ENCODE measurements at regions not wholly inside any gene's neighbourhood (a gene's known extent, or its start where the extent isn't known, plus 50 kb on each side); places are given as distances from the start of the nearest gene placed in this dataset.
A peak's percentile ranks its signal among the peaks of the same experiment; 100 is the strongest.

GRCh38 chr1:199204231-199204630 lies 565.4 kb downstream of the PTPRC start:
- Histone ChIP-seq H4K20me1 (ENCODE audit: low read depth) (no peaks in the 10 kb centered on the region), H3K27me3 (no peaks in the 10 kb centered on the region)

DNA sequence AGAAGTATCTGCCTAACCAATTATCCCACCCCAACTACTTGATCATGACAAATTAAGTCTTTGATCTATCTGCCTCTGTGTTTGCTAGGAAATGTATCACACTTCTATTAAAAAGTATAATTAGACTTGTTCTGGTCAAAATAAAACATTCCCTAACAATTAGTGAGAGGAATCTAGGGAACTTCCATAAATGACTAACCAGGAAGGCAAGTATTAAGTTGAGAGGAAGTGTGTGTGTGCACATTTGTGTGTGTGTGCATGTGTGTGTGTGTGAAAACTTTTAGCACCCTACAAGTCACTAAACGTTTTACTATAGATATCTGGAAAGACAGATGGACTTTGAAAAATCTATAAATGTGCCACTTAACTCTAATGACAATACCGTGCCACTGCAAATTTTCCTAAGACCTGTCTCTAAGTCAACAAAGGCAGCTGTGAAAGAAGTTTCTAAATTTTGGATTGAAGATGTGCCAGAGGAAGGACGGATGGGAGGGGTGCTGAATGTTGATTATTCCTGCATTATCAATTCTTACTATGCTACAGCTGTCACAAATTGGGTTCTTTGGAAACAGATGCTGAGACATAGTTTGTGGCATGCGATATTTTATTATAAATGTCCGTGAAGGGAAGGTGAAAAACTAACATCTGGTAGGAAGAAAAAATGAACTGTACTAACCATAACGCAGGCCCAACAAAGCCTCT lies 567.1 kb downstream of the PTPRC start:
- H3K9me3 ChIP-seq (ENCODE audit: low read depth) = no peaks in the 10 kb centered on the region
- H3K4me3 ChIP-seq = no peak overlapping the region
- no peak overlapping the region for H3K27ac ChIP-seq
- TF ChIP-seq EZH2phosphoT487 (IDR thresholded peaks at IDR 0.05) (no peak), EZH2 (IDR thresholded peaks at IDR 0.05) (no peak)
- H3K36me3 ChIP-seq = no peaks in the 10 kb centered on the region
- no peaks in the 10 kb centered on the region for H3K4me1 Mint-ChIP-seq
- H3K4me2 ChIP-seq = no peak overlapping the region
- no peak overlapping the region for H3K4me3 Mint-ChIP-seq
- no peak overlapping the region for H3K9ac ChIP-seq
- H3K4me1 ChIP-seq = no peaks in the 10 kb centered on the region
- DNase-seq (ENCODE audit: low spot score) = no peak
- H3K9me3 Mint-ChIP-seq = no peaks in the 10 kb centered on the region
- H2AFZ ChIP-seq (replicated peaks) = no peak overlapping the region
- no peaks in the 10 kb centered on the region for H3K79me2 ChIP-seq (ENCODE audit: low read depth)
- H3K27me3 ChIP-seq = no peaks in the 10 kb centered on the region
- H3F3A ChIP-seq (ENCODE audit: low read depth) = no peaks in the 10 kb centered on the region
- no peak overlapping the region for H3K27ac Mint-ChIP-seq
- no peaks in the 10 kb centered on the region for H3K27me3 Mint-ChIP-seq (ENCODE audit: insufficient read depth, low read depth)
- H3K36me3 Mint-ChIP-seq = no peaks in the 10 kb centered on the region
- no peaks in the 10 kb centered on the region for H4K20me1 ChIP-seq (ENCODE audit: low read depth)

More at GRCh38 chr1:199204231-199204630, 565.4 kb downstream of the PTPRC start:
- TF ChIP-seq, protein P1, sequence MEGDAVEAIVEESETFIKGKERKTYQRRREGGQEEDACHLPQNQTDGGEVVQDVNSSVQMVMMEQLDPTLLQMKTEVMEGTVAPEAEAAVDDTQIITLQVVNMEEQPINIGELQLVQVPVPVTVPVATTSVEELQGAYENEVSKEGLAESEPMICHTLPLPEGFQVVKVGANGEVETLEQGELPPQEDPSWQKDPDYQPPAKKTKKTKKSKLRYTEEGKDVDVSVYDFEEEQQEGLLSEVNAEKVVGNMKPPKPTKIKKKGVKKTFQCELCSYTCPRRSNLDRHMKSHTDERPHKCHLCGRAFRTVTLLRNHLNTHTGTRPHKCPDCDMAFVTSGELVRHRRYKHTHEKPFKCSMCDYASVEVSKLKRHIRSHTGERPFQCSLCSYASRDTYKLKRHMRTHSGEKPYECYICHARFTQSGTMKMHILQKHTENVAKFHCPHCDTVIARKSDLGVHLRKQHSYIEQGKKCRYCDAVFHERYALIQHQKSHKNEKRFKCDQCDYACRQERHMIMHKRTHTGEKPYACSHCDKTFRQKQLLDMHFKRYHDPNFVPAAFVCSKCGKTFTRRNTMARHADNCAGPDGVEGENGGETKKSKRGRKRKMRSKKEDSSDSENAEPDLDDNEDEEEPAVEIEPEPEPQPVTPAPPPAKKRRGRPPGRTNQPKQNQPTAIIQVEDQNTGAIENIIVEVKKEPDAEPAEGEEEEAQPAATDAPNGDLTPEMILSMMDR (IDR thresholded peaks at IDR 0.05) = no peak
- no peak for TF ChIP-seq EZH2phosphoT487 (IDR thresholded peaks at IDR 0.05)
- H3K36me3 ChIP-seq = no peaks in the 10 kb centered on the region
- Mint-ChIP-seq H3K27me3 (ENCODE audit: insufficient read depth, low read depth) (no peaks in the 10 kb centered on the region), H3K27ac (no peak overlapping the region), H3K4me1 (no peaks in the 10 kb centered on the region), H3K4me3 (no peak overlapping the region), H3K9me3 (no peaks in the 10 kb centered on the region), H3K36me3 (no peaks in the 10 kb centered on the region)
- no peak overlapping the region for H3K4me2 ChIP-seq
- H2AFZ ChIP-seq (replicated peaks) = no peak overlapping the region
- no peaks in the 10 kb centered on the region for H3F3A ChIP-seq (ENCODE audit: low read depth)
- H3K27ac ChIP-seq = no peak overlapping the region
- H3K9me3 ChIP-seq (ENCODE audit: low read depth) = no peaks in the 10 kb centered on the region
- no peaks in the 10 kb centered on the region for H3K79me2 ChIP-seq (ENCODE audit: low read depth)
- H3K4me1 ChIP-seq = no peaks in the 10 kb centered on the region
- H3K9ac ChIP-seq = no peak overlapping the region
- H3K4me3 ChIP-seq = no peak overlapping the region
- no peak for DNase-seq (ENCODE audit: low spot score)

DNA sequence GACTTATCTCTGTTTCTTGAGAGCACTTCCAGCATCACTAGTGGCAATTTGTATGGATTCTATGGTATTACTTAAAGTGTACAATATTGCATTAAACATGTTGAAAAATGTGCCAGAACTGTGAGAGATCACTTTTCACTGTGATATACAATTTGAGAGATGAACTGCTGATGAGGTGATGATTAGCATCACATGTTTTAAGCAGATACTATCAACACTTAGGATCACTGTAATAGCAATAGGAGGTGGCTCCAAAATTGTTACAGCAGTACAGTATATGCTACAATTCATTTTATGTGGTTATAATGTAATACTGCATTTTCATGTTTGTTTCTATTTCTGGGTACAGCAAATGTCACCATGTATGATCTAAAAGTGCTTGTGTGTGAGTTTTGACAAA lies 570.0 kb downstream of the PTPRC start:
- TF ChIP-seq EZH2 (IDR thresholded peaks at IDR 0.05) (no peak), EZH2phosphoT487 (IDR thresholded peaks at IDR 0.05) (no peak)
- TF ChIP-seq, protein P1 (IDR thresholded peaks at IDR 0.05) = no peak
- Mint-ChIP-seq H3K27ac (no peak overlapping the region), H3K27me3 (ENCODE audit: insufficient read depth, low read depth) (no peaks in the 10 kb centered on the region), H3K4me3 (no peak overlapping the region), H3K9me3 (no peaks in the 10 kb centered on the region), H3K4me1 (no peaks in the 10 kb centered on the region), H3K36me3 (no peaks in the 10 kb centered on the region)
- Histone ChIP-seq H3K4me2 (no peak overlapping the region), H3F3A (ENCODE audit: low read depth) (no peaks in the 10 kb centered on the region), H4K20me1 (ENCODE audit: low read depth) (no peaks in the 10 kb centered on the region), H3K36me3 (no peaks in the 10 kb centered on the region), H3K27me3 (no peaks in the 10 kb centered on the region), H2AFZ (replicated peaks) (no peak overlapping the region), H3K4me3 (no peak overlapping the region), H3K9me3 (ENCODE audit: low read depth) (no peaks in the 10 kb centered on the region), H3K79me2 (ENCODE audit: low read depth) (no peaks in the 10 kb centered on the region), H3K9ac (no peak overlapping the region), H3K27ac (no peak overlapping the region), H3K4me1 (no peaks in the 10 kb centered on the region)
- DNase-seq (ENCODE audit: low spot score) = no peak

GRCh38 chr1:199218065-199218464 lies 579.2 kb downstream of the PTPRC start:
- peaks cover 3% of the 10 kb centered on the region for H3K9me3 Mint-ChIP-seq
- H3K4me2 ChIP-seq = no peak overlapping the region

More at GRCh38 chr1:199218065-199218464, 579.2 kb downstream of the PTPRC start:
- Histone ChIP-seq H3K27ac (no peak overlapping the region), H3K27me3 (no peaks in the 10 kb centered on the region), H3K4me3 (no peak overlapping the region), H2AFZ (replicated peaks) (no peak overlapping the region), H3K36me3 (no peaks in the 10 kb centered on the region), H3K4me1 (no peaks in the 10 kb centered on the region), H3K9ac (no peak overlapping the region), H3K9me3 (ENCODE audit: low read depth) (no peaks in the 10 kb centered on the region), H4K20me1 (ENCODE audit: low read depth) (no peaks in the 10 kb centered on the region), H3K79me2 (ENCODE audit: low read depth) (no peaks in the 10 kb centered on the region), H3F3A (ENCODE audit: low read depth) (no peaks in the 10 kb centered on the region)
- DNase-seq (ENCODE audit: low spot score) = peak; percentile 12
- H3K27ac Mint-ChIP-seq = peak overlapping the region; percentile 27
- H3K27me3 Mint-ChIP-seq (ENCODE audit: insufficient read depth, low read depth) = no peaks in the 10 kb centered on the region
- H3K36me3 Mint-ChIP-seq = no peaks in the 10 kb centered on the region
- peaks cover 2% of the 10 kb centered on the region for H3K4me1 Mint-ChIP-seq
- no peak for TF ChIP-seq EZH2 (IDR thresholded peaks at IDR 0.05)
- no peak overlapping the region for H3K4me3 Mint-ChIP-seq

All from neural progenitor cell (in vitro differentiated cells).